ENCODE measurements at regions not wholly inside any gene's neighbourhood (a gene's known extent, or its start where the extent isn't known, plus 50 kb on each side); places are given as distances from the start of the nearest gene placed in this dataset.

GRCh38 chr12:67782573-67782972 lies 134.0 kb downstream of the DYRK2 start:
- TF ChIP-seq POLR2A (IDR thresholded peaks at IDR 0.05; ENCODE audit: extremely low read depth, insufficient read length) (no peak), CTCF (IDR thresholded peaks at IDR 0.05; ENCODE audit: low read depth, low read length) (no peak)

Measured in NB4 (cell line).